RWPE1 (cell line): ENCODE measurements at regions not wholly inside any gene's neighbourhood (a gene's known extent, or its start where the extent isn't known, plus 50 kb on each side); places are given as distances from the start of the nearest gene placed in this dataset.

Source experiments
- CTCF ChIA-PET: fragments of 350-600 bp; sonication (Branson Sonifier 250); formaldehyde crosslinking; extraction: SDS; loops from one replicate; lab custom pipeline; 2021; lab: Yijun Ruan, JAX
- POLR2A ChIA-PET: fragments of 400-600 bp; formaldehyde crosslinking; extraction: SDS; loops from one replicate; lab custom pipeline; 2020; ENCODE audit warnings: antibody characterized with exemption; ENCODE audit not compliant: low non-redundant PET; lab: Yijun Ruan, JAX
- DNase-seq: peaks from one replicate; pipeline ENCODE4 v3.0.0; 2012; ENCODE audit warnings: low spot score
- H3K27ac ChIP-seq: fragments of 450-650 bp; 2 replicates; pipeline ENCODE4 v1.5.1; 2017
- TF ChIP-seq, protein P1 (sequence below): fragments of 450-650 bp; conservative IDR thresholded peaks from 2 replicates; pipeline ENCODE4 v1.5.1; 2017; ENCODE audit warnings: low read depth, mild to moderate bottlenecking

DNA sequence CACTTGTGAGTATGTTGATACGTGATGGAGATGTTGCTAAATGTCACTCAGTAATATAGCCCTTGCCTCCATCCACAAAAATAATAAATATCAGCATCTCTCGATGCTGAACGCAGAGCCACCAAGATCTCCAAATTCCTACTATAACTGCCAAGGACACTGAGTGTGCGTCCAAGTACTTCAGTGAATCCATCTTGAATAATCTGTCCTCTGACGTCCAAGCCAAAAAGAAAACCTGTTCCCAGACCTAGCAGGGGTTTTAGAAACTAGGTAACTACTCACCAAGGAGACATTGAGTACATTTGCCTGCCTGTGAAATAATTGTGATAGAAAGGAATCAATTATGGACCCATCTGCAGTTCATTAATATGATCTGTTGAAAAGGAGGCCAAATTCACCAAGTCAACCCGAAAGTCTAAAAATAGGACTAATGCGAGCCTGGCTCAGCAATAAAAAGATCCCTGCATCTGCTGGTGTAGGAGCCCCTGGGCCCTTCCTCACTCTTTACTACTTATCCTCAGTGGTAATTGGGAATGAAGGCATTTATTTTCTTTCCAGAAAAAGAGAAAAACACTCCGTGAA is 226.9 kb upstream of the IRF2BP2 start:
- ChIA-PET CTCF (interaction anchor here (0.7 kb wide), 1 partner anchor 470 kb away, joined by 3 read pairs; no protein-coding TSS in a partner anchor), POLR2A (no interaction called here)
- no peak overlapping the region for H3K27ac ChIP-seq
- TF ChIP-seq, protein P1, sequence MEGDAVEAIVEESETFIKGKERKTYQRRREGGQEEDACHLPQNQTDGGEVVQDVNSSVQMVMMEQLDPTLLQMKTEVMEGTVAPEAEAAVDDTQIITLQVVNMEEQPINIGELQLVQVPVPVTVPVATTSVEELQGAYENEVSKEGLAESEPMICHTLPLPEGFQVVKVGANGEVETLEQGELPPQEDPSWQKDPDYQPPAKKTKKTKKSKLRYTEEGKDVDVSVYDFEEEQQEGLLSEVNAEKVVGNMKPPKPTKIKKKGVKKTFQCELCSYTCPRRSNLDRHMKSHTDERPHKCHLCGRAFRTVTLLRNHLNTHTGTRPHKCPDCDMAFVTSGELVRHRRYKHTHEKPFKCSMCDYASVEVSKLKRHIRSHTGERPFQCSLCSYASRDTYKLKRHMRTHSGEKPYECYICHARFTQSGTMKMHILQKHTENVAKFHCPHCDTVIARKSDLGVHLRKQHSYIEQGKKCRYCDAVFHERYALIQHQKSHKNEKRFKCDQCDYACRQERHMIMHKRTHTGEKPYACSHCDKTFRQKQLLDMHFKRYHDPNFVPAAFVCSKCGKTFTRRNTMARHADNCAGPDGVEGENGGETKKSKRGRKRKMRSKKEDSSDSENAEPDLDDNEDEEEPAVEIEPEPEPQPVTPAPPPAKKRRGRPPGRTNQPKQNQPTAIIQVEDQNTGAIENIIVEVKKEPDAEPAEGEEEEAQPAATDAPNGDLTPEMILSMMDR = no peak
- no peak for DNase-seq

DNA sequence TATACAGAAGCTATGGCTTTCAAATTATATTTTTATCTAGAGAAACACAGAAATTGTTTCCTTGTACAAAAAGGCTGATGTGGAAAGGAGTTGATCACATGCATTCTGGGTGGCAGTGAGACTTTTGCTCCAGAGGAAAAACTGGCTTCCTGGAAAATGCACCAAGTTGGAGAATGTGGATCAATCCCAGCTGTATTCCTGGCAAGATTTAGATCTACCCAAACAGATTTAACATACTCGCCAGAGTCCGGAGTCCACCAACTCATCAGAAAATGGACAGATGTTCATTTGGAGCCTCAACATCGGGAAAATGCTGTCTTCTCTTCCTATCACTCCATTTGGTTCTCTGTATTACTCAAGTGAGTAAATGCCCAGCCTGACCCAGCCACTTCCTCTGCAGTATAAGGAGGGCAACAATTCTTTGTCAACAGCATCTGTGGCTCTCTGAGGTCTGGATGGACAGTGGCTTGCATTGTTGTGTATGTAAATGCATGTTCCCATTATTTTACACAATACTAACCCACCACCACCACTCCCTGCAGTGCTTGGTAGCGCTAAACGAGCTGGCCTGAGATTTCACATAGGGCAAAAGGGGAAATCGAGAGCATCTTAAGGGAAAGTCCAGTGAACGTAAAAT is 226.2 kb upstream of the IRF2BP2 start:
- POLR2A ChIA-PET = interaction anchor here (0.6 kb wide), 1 partner anchor 9 kb away, joined by 3 read pairs; no protein-coding TSS in a partner anchor
- CTCF ChIA-PET = no interaction called here
- no peak overlapping the region for H3K27ac ChIP-seq
- no peak for DNase-seq
- TF ChIP-seq, protein P1 = no peak

DNA sequence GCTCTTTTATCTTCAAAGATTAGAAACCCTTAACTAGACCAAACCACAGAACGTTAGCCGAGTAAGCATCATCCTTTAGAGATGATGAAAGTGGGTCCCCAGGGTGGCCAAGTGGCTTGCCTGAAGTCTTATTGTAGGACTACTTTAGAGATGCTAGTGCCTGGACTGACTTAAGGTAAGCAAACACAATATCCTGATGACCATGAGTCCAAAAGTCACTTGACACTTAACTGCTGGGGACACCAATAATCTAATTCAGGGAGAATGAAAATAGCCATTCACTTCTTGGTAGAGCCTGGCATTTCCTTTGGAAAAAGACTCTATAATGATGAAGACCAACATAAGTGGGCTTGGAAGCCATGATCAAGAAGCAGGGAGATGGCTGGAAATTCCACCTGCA is 225.3 kb upstream of the IRF2BP2 start:
- H3K27ac ChIP-seq = no peak overlapping the region
- ChIA-PET POLR2A (no interaction called here), CTCF (no interaction called here)
- TF ChIP-seq, protein P1 = no peak
- DNase-seq = no peak

DNA sequence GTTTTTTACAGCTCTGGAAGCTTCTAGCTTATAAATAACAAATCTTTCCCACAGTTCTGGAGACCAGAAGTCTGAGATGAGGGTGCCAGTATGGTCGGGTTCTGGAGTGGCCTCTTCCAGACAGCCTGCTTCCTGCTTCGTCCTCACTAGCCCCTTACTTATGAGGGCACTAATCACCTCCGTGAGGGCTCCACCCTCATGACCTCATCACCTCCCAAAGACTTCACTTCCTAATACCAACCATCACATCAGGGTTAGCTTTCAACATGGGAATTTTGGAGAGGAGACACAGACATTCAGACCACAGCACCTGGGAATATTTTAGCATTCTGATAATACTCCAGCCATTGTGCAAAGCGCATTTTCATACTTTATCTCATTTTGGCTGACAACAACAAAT is 223.7 kb upstream of the IRF2BP2 start:
- H3K27ac ChIP-seq = no peak overlapping the region
- no peak for DNase-seq
- TF ChIP-seq, protein P1 = no peak
- CTCF ChIA-PET = no interaction called here
- POLR2A ChIA-PET = no interaction called here

DNA sequence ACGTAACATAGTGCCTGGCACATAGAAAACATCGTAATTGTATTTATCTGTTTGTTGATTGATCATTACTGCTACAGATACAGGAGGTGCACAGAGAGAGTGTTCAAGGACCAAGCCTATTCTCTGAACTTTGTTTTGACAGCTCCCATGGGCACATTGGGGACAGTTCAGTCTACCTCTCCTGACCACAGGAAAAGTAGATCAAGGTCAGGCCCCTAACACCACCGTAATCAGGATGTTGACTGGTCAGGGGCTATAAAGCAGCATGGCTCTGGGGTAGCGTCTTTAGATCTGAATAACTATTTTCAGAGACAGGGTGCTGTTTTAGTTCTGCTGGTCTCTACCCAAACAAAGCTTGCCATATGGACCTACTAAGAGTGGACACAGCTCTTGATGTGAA is 223.1 kb upstream of the IRF2BP2 start:
- no peak overlapping the region for H3K27ac ChIP-seq
- POLR2A ChIA-PET = no interaction called here
- TF ChIP-seq, protein P1 = no peak
- CTCF ChIA-PET = interaction anchor here (0.6 kb wide), 1 partner anchor 263 kb away, joined by 6 read pairs; no protein-coding TSS in a partner anchor
- no peak for DNase-seq

DNA sequence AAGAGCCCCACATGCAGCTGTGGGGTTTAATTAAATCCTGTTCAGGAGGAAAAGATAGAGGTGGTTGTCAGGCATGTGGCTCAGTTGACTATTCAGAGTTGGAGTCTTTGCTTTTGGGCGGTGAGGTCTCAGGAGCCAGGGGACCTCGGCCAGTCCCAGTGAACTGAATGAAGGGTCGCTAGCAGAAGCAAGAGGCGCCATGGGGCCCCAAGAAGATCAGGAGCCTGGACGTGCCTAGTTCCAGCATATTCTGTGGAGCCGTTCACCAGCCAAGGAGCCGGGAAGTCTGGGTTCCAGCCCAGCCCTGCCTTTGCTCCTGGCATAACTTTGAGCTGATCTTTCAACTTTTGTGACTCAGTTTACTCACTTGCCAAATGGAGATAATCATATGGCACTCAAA is 217.7 kb upstream of the IRF2BP2 start:
- ChIA-PET POLR2A (no interaction called here), CTCF (interaction anchor here (0.6 kb wide), 1 partner anchor 103 kb away, joined by 4 read pairs; no protein-coding TSS in a partner anchor)
- no peak overlapping the region for H3K27ac ChIP-seq
- TF ChIP-seq, protein P1 = no peak
- DNase-seq = no peak
